ENCODE measurements at regions not wholly inside any gene's neighbourhood (a gene's known extent, or its start where the extent isn't known, plus 50 kb on each side); places are given as distances from the start of the nearest gene placed in this dataset.
"Not testable (repeated sequence)": the region's sequence is repeated elsewhere in the genome, so short reads cannot be mapped to it uniquely, and the experiment has no call there.

DNA sequence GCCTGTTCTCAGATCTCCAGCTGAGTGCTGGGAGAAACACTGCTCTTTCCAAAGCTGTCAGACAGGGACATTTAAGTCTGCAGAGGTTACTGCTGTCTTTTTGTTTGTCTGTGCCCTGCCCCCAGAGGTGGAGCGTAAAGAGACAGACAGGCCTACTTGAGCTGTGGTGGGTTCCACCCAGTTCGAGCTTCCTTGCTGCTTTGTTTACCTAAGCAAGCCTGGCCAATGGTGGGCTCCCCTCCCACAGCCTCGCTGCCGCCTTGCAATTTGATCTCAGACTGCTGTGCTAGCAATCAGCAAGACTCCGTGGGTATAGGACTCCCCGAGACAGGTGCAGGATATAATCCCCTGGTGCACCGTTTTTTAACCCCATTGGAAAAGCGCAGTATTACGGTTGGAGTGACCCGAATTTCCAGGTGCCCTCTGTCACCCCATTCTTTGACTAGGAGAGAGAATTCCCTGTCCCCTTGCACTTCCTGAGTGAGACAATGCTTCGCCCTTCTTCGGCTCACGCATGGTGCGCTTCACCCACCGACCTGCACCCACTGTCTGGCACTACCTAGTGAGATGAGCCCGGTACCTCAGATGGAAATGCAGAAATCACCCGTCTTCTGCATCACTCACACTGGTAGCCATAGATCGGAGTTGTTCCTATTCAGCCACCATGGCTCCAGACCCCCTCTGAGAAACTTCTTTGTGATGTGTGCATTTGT, 650.3 kb upstream of the ALG10B start:
- DNase-seq (ENCODE audit: low read depth, low spot score), result peak; percentile 64

DNA sequence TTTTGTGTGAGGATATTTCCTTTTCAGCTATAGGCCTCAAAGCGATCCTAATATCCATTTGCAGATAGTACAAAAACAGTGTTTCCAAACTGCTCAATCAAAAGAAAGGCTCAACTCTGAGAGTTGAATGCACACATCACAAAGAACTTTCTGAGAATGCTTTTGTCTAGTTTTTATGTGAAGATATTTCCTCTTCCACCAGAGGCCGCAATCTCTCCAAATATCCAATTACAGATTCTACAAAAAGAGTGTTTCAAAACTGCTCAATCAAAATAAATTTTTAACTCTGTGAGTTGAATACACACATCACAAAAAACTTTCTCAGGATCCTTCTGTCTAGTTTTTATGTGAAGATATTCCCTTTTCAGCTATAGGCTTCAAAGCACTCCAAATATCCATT, 648.0 kb upstream of the ALG10B start:
- DNase-seq (ENCODE audit: low read depth, low spot score), result not testable (repeated sequence)

DNA sequence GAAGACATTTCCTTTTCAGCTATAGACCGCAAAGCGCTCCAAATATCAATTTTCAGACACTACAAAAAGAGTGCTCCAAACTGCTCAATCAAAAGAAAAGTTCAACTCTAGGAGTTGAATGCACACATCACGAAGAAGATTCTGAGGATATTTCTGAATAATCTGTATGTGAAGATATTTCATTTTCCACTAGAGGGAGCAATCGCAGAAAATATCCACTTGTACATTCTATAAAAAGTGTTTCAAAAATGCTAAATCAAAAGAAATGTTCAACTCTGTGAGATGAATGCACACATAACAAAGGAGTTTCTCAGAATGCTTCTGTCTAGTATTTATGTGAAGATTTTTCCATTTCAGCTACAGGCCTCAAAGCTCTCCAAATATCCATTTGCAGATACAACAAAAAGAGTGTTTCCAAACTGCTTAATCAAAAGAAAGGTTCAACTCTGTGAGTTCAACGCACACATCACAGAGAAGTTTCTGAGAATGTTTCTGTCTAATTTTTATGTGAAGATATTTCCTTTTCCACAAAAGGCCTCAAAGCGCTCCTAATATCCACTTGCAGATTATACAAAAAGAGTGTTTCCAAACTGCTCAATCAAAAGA, 643.8 kb upstream of the ALG10B start:
- DNase-seq (ENCODE audit: low read depth, low spot score), result no peak

DNA sequence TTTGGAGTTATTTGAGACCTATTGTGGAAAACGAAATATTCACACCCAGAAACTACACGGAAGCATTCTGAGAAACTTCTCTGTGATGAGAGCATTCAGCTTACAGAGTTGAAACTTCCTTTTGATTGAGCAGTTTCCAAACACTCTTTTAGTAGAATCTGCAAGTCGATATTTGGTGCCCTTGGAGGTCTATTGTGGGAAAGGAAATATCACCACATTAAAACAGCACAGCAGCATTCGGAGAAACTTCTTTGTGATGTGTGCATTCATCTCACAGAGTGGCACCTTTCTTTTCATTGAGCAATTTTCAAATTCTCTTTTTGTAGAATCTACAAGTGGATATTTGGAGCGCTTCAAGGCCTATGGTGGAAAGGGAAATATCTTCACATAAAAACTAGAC, 595.7 kb upstream of the ALG10B start:
- no peak for DNase-seq (ENCODE audit: low read depth, low spot score)

DNA sequence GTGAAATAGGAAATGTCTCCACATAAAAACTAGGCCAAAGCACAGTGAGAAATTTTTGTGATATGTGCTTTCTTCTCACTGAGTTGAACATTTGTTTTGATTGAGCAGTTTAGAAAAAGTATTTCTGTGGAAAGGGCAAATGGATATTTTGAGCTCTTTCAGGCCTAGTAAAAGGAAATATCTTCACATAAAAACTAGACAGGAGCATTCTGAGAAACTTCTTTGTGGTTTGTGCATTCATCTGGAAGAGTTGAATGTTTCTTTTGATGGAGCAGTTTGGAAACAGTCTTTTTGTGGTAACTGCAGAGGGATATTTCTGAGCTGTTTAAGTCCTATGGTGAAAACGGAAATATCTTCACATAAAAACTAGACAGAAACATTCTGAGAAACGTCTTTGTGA, 582.7 kb upstream of the ALG10B start:
- no peak for DNase-seq (ENCODE audit: low read depth, low spot score)

Data from ELF-1 (cell line).